ENCODE measurements at regions not wholly inside any gene's neighbourhood (a gene's known extent, or its start where the extent isn't known, plus 50 kb on each side); places are given as distances from the start of the nearest gene placed in this dataset.

DNA sequence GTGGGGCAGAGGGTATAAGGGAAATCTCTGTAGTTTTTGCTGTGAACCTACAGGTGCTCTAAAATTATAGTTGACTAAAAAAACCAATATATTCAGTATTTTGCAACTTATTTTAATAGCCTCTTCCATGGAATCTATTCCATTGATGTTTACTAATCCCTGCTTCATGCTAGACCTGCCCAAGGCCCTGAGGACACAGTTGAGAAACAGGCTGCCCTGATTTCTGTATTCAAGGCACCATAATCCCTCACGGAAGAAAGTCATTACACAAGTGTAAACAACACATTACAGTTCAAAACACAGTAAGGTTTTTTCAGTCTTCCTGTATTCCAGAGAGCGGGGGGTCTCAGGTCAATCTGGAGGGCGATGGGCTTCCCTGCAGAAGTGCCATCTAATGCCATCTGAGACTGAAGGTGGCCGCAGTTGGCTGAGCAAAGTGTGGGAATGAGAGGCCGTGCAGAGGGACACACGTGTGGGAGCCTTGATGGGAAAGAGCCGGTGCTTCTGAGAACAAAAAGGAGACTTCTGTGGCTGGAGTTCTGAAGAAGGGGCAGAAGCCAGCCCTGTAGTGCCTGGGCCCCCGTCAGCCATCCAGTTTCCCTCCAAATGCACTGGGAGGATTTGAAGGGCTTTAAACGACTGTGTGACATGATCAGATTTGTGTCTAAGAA, 146.9 kb downstream of the PTPN20 start:
- Histone ChIP-seq H3K4me1 (peaks cover 0 to 9% of the 10 kb centered on the region in 2 donors), H3K27me3 (no peaks in the 10 kb centered on the region), H3K9me3 (no peaks in the 10 kb centered on the region)

DNA sequence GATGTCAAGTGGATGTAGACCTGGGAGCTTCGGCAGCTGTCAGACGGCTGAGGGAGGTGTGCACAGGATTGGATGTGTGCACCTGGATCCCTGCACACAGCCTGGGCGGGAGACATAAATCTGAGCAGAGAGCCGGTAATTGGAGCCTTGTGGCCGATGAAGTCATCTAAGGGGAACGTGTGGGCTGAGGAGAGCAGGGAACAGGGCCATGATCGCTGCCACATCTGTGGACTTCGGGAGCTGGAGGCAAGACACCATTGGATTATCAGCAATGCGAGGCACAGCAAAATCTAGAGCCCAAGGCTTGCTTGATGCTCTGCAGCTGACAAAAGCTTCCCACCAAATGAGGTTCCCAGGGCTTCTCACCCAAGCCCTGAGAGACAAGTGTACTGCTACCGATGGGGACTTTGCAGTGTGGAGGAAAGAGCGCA, 147.7 kb downstream of the PTPN20 start:
- Histone ChIP-seq H3K4me3 (replicated peaks in 1 of 3) (no peak overlapping the region), H3K27me3 (no peaks in the 10 kb centered on the region), H3K27ac (no peak overlapping the region), H3K9me3 (no peaks in the 10 kb centered on the region), H3K4me1 (peaks cover 0 to 9% of the 10 kb centered on the region in 2 donors), H3K36me3 (no peaks in the 10 kb centered on the region)
- TF ChIP-seq, protein P1, sequence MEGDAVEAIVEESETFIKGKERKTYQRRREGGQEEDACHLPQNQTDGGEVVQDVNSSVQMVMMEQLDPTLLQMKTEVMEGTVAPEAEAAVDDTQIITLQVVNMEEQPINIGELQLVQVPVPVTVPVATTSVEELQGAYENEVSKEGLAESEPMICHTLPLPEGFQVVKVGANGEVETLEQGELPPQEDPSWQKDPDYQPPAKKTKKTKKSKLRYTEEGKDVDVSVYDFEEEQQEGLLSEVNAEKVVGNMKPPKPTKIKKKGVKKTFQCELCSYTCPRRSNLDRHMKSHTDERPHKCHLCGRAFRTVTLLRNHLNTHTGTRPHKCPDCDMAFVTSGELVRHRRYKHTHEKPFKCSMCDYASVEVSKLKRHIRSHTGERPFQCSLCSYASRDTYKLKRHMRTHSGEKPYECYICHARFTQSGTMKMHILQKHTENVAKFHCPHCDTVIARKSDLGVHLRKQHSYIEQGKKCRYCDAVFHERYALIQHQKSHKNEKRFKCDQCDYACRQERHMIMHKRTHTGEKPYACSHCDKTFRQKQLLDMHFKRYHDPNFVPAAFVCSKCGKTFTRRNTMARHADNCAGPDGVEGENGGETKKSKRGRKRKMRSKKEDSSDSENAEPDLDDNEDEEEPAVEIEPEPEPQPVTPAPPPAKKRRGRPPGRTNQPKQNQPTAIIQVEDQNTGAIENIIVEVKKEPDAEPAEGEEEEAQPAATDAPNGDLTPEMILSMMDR (IDR thresholded peaks at IDR 0.05): no peak
- no peak for TF ChIP-seq POLR2A (IDR thresholded peaks at IDR 0.05)
- DNase-seq: no peak
- intact Hi-C loops (cut with DNase I): no loop called here
- 88 to 92% methylated on average over 11 of the region's 11 CpGs for WGBS, 2 donors

More for the DNA sequence above, 146.9 kb downstream of the PTPN20 start:
- no peak for DNase-seq
- TF ChIP-seq, protein P1 (IDR thresholded peaks at IDR 0.05): no peak
- TF ChIP-seq POLR2A (IDR thresholded peaks at IDR 0.05): no peak
- intact Hi-C loops (cut with DNase I): no loop called here
- Histone ChIP-seq H3K27ac (no peak overlapping the region), H3K36me3 (no peaks in the 10 kb centered on the region), H3K4me3 (replicated peaks in 1 of 3) (no peak overlapping the region)
- WGBS, 2 donors: 71 to 72% methylated on average over 9 of the region's 9 CpGs

DNA sequence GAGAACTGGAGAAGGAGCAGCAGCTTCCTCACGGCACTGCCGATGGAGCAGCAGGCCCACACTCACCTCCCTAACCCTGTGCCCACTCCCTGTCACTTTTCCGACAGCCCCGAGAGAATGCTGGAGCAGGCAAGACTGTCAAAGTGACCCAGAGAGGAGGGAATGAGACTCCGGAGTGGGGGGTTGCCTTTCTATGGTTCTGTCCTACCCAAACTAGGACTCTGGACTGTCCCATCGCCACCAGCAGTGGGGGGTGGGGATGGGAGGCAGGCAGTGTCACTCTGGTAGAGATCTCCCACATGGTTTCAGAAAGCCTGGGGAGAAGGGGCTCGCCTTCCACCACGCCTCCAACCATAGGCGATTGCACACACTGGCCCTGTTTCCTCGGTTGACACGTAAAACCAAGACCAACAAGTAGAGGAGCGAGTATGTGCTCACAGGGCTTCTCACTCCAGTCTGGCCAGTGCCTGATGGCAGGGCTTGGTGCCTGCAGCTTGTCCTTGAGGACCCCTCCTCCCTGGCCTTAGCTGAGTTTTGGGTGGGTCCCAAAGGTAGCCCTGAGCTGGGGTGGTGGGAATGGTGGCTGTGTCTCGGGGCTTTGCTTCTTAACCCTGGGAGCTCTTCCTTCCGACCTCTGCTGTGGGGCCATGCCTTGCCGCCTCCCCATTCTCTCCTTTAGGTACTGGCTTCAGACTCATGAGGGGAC, 148.5 kb downstream of the PTPN20 start:
- Histone ChIP-seq H3K9me3 (no peaks in the 10 kb centered on the region), H3K27ac (no peak overlapping the region), H3K27me3 (no peaks in the 10 kb centered on the region), H3K36me3 (no peaks in the 10 kb centered on the region), H3K4me1 (peaks cover 0 to 9% of the 10 kb centered on the region in 2 donors), H3K4me3 (replicated peaks in 1 of 3) (no peak overlapping the region)
- TF ChIP-seq POLR2A (IDR thresholded peaks at IDR 0.05): no peak
- TF ChIP-seq, protein P1 (IDR thresholded peaks at IDR 0.05): no peak
- intact Hi-C loops (cut with DNase I): no loop called here
- 97% methylated on average over 15 of the region's 15 CpGs for WGBS, 2 donors
- DNase-seq: no peak

DNA sequence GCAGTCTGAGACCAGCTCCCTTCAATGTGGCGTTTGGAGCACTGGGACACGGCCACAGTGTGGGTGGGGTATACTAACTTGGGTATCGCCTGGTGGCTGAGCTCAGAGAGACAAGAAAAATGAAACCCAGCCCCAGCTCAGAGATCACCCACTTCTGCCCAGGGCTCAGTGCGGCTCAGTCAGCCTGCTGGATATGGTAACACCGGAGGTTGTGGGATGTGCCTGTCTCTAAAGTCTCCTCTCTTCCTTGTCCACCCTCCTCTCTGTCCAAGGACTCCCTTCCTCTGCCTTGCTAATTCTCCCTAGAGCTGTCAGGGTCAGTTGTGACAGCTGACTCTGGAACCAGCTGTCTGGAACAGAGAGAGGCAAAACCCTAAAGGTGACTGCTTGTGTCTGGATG, 149.1 kb downstream of the PTPN20 start:
- Histone ChIP-seq H3K27ac (no peak overlapping the region), H3K4me3 (replicated peaks in 1 of 3) (no peak overlapping the region), H3K27me3 (no peaks in the 10 kb centered on the region), H3K9me3 (no peaks in the 10 kb centered on the region), H3K4me1 (peaks cover 0 to 9% of the 10 kb centered on the region in 2 donors), H3K36me3 (no peaks in the 10 kb centered on the region)
- 94 to 98% methylated on average over 5 of the region's 5 CpGs for WGBS, 2 donors
- intact Hi-C loops (cut with DNase I): no loop called here
- DNase-seq: no peak
- TF ChIP-seq, protein P1 (IDR thresholded peaks at IDR 0.05): no peak
- TF ChIP-seq POLR2A (IDR thresholded peaks at IDR 0.05): no peak

DNA sequence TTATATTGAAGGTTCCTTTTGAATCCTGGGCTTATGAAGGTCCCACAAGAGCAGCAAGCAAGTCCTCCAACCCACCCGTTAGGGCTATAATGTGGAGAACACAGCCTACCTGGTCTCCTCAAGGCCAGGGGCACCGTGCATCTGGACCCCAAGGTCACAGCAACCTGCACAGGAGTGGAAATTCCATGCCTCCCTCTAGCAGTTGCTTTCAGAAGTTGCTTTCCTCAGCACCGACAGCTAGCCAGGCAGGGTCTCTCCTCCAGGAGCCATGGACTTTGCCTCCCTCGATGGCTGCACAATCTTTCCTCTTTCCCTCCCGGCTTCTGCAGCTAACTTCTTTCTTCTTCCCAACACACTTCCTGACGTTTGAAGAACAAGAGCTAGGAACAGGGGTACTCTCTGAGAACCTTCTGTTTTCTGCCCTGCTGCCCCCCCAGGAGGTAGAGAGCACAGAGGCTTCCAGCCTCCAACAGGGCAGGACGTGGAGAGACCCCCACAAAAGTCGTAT, 149.8 kb downstream of the PTPN20 start:
- TF ChIP-seq, protein P1 (IDR thresholded peaks at IDR 0.05): no peak
- no peak for TF ChIP-seq POLR2A (IDR thresholded peaks at IDR 0.05)
- DNase-seq: no peak

More for the DNA sequence above, 149.8 kb downstream of the PTPN20 start:
- Histone ChIP-seq H3K4me1 (peaks cover 0 to 9% of the 10 kb centered on the region in 2 donors), H3K27ac (no peak overlapping the region), H3K9me3 (no peaks in the 10 kb centered on the region), H3K27me3 (no peaks in the 10 kb centered on the region), H3K4me3 (replicated peaks in 1 of 3) (no peak overlapping the region), H3K36me3 (no peaks in the 10 kb centered on the region)
- intact Hi-C loops (cut with DNase I): no loop called here
- 93 to 94% methylated on average over 8 of the region's 8 CpGs for WGBS, 2 donors

All from thyroid gland (tissue), 4 donors.